ENCODE measurements at regions not wholly inside any gene's neighbourhood (a gene's known extent, or its start where the extent isn't known, plus 50 kb on each side); places are given as distances from the start of the nearest gene placed in this dataset.
"Not testable (repeated sequence)": the region's sequence is repeated elsewhere in the genome, so short reads cannot be mapped to it uniquely, and the experiment has no call there.

- not testable (repeated sequence) for TF ChIP-seq POLR2AphosphoS5, CTCF, POLR2A (IDR thresholded peaks at IDR 0.05)
Measured at GRCh38 chr2:136312568-136312967, 194.6 kb upstream of the CXCR4 start.

Measured in gastroesophageal sphincter (tissue), 3 donors.